ENCODE measurements at regions not wholly inside any gene's neighbourhood (a gene's known extent, or its start where the extent isn't known, plus 50 kb on each side); places are given as distances from the start of the nearest gene placed in this dataset.

DNA sequence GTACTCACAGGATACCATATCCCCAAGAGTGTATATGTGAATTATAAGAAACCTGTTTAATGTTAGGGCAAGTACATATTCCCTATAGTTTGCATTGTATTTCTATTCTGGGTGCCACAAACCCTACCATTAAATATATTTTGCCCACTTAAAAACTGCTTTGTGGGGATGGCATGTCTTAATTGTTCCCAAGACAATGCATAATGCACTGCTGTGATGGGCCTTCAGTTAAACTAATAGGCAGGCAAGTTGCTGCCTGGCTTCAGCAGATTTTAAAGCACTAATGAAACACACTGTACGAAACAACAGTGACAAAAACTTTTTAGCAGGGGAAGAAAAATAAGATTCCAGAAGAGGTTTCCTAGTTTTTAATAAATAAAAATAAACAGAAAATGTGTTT lies 104.8 kb upstream of the VRK2 start:
- TF ChIP-seq POLR2A (IDR thresholded peaks at IDR 0.05) (no peak), EP300 (IDR thresholded peaks at IDR 0.05) (no peak)
- TF ChIP-seq, protein P1, sequence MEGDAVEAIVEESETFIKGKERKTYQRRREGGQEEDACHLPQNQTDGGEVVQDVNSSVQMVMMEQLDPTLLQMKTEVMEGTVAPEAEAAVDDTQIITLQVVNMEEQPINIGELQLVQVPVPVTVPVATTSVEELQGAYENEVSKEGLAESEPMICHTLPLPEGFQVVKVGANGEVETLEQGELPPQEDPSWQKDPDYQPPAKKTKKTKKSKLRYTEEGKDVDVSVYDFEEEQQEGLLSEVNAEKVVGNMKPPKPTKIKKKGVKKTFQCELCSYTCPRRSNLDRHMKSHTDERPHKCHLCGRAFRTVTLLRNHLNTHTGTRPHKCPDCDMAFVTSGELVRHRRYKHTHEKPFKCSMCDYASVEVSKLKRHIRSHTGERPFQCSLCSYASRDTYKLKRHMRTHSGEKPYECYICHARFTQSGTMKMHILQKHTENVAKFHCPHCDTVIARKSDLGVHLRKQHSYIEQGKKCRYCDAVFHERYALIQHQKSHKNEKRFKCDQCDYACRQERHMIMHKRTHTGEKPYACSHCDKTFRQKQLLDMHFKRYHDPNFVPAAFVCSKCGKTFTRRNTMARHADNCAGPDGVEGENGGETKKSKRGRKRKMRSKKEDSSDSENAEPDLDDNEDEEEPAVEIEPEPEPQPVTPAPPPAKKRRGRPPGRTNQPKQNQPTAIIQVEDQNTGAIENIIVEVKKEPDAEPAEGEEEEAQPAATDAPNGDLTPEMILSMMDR (IDR thresholded peaks at IDR 0.05): no peak

All from ovary (tissue), 3 donors.